ENCODE measurements at regions not wholly inside any gene's neighbourhood (a gene's known extent, or its start where the extent isn't known, plus 50 kb on each side); places are given as distances from the start of the nearest gene placed in this dataset.

- H3K27ac ChIP-seq (ENCODE audit: low read length), result no peak overlapping the region
- 88% methylated on average over 1 of the region's 4 CpGs for WGBS (ENCODE audit: insufficient coverage)
- no peaks in the 10 kb centered on the region for H3K36me3 ChIP-seq (ENCODE audit: control insufficient read depth, insufficient read depth, low read length)
- no peaks in the 10 kb centered on the region for H3K27me3 ChIP-seq (ENCODE audit: control insufficient read depth, insufficient read depth, low read length)
- no peak overlapping the region for H3K4me3 Mint-ChIP-seq
- H3K36me3 Mint-ChIP-seq, result no peaks in the 10 kb centered on the region
- no peak for ATAC-seq
- TF ChIP-seq, protein P1, sequence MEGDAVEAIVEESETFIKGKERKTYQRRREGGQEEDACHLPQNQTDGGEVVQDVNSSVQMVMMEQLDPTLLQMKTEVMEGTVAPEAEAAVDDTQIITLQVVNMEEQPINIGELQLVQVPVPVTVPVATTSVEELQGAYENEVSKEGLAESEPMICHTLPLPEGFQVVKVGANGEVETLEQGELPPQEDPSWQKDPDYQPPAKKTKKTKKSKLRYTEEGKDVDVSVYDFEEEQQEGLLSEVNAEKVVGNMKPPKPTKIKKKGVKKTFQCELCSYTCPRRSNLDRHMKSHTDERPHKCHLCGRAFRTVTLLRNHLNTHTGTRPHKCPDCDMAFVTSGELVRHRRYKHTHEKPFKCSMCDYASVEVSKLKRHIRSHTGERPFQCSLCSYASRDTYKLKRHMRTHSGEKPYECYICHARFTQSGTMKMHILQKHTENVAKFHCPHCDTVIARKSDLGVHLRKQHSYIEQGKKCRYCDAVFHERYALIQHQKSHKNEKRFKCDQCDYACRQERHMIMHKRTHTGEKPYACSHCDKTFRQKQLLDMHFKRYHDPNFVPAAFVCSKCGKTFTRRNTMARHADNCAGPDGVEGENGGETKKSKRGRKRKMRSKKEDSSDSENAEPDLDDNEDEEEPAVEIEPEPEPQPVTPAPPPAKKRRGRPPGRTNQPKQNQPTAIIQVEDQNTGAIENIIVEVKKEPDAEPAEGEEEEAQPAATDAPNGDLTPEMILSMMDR (IDR thresholded peaks at IDR 0.05), result no peak
- H3K27me3 Mint-ChIP-seq (ENCODE audit: low read depth in 2 of 2), result no peaks in the 10 kb centered on the region
- intact Hi-C loops (cut with micrococcal nuclease), result no loop called here
- no peak overlapping the region for H3K27ac Mint-ChIP-seq
- DNase-seq, result no peak
- H3K4me1 ChIP-seq (ENCODE audit: control insufficient read depth, insufficient read depth, low read length), result no peaks in the 10 kb centered on the region
- no peaks in the 10 kb centered on the region for H3K9me3 ChIP-seq (ENCODE audit: control insufficient read depth, insufficient read depth, low read length)
- peaks cover 0 to 4% of the 10 kb centered on the region in 2 donors for H3K9me3 Mint-ChIP-seq
- H3K4me3 ChIP-seq (ENCODE audit: low read length), result no peak overlapping the region
- no peaks in the 10 kb centered on the region for H3K4me1 Mint-ChIP-seq
Measured at GRCh38 chr4:114311787-114312186, 286.8 kb upstream of the UGT8 start.

GRCh38 chr4:114312338-114312737, 286.3 kb upstream of the UGT8 start:
- Histone ChIP-seq H3K4me3 (ENCODE audit: low read length) (no peak overlapping the region), H3K27ac (ENCODE audit: low read length) (no peak overlapping the region), H3K9me3 (ENCODE audit: control insufficient read depth, insufficient read depth, low read length) (no peaks in the 10 kb centered on the region), H3K4me1 (ENCODE audit: control insufficient read depth, insufficient read depth, low read length) (no peaks in the 10 kb centered on the region), H3K36me3 (ENCODE audit: control insufficient read depth, insufficient read depth, low read length) (no peaks in the 10 kb centered on the region), H3K27me3 (ENCODE audit: control insufficient read depth, insufficient read depth, low read length) (no peaks in the 10 kb centered on the region)
- no peaks in the 10 kb centered on the region for H3K36me3 Mint-ChIP-seq
- intact Hi-C loops (cut with micrococcal nuclease), result no loop called here
- 82% methylated on average over 2 of the region's 3 CpGs for WGBS (ENCODE audit: insufficient coverage)
- no peak overlapping the region for H3K27ac Mint-ChIP-seq
- no peaks in the 10 kb centered on the region for H3K4me1 Mint-ChIP-seq
- TF ChIP-seq, protein P1 (IDR thresholded peaks at IDR 0.05), result no peak
- H3K9me3 Mint-ChIP-seq, result peaks cover 0 to 4% of the 10 kb centered on the region in 2 donors
- DNase-seq, result no peak
- no peak overlapping the region for H3K4me3 Mint-ChIP-seq
- H3K27me3 Mint-ChIP-seq (ENCODE audit: low read depth in 2 of 2), result no peaks in the 10 kb centered on the region
- no peak for ATAC-seq

GRCh38 chr4:114316789-114317188, 281.8 kb upstream of the UGT8 start:
- TF ChIP-seq, protein P1 (IDR thresholded peaks at IDR 0.05), result no peak
- no peaks in the 10 kb centered on the region for H3K36me3 Mint-ChIP-seq
- no peaks in the 10 kb centered on the region for H3K4me1 ChIP-seq (ENCODE audit: control insufficient read depth, insufficient read depth, low read length)

DNA sequence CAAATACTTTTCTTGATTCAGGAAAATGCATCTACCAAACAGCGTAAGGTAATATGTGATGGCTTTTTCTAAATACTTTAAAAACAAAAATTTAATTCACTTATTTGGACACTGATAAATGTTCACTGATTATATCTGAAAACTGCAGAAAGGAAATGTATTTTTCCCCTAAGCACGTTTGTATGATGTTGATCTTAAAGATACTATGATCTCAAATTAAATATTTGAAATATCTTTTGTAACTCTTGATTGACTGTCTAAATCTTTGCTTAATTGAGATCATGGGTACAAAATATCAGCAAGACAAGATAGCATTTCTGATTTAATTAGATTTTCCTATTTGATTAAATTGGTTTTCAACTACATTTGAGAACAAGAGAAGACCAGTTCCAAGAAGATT, 281.0 kb upstream of the UGT8 start:
- H3K36me3 Mint-ChIP-seq, result no peaks in the 10 kb centered on the region

More at GRCh38 chr4:114316789-114317188, 281.8 kb upstream of the UGT8 start:
- DNase-seq, result no peak
- Histone ChIP-seq H3K36me3 (ENCODE audit: control insufficient read depth, insufficient read depth, low read length) (no peaks in the 10 kb centered on the region), H3K9me3 (ENCODE audit: control insufficient read depth, insufficient read depth, low read length) (no peaks in the 10 kb centered on the region), H3K27me3 (ENCODE audit: control insufficient read depth, insufficient read depth, low read length) (no peaks in the 10 kb centered on the region), H3K27ac (ENCODE audit: low read length) (no peak overlapping the region), H3K4me3 (ENCODE audit: low read length) (no peak overlapping the region)
- Mint-ChIP-seq H3K4me3 (no peak overlapping the region), H3K4me1 (no peaks in the 10 kb centered on the region), H3K27me3 (ENCODE audit: low read depth in 2 of 2) (no peaks in the 10 kb centered on the region), H3K27ac (no peak overlapping the region), H3K9me3 (peaks cover 0 to 2% of the 10 kb centered on the region in 2 donors)
- intact Hi-C loops (cut with micrococcal nuclease), result no loop called here
- no peak for ATAC-seq

More for the DNA sequence above, 281.0 kb upstream of the UGT8 start:
- WGBS (ENCODE audit: insufficient coverage), result no CpG with 5 or more reads among the region's 2 CpGs
- ATAC-seq, result no peak
- Histone ChIP-seq H3K27me3 (ENCODE audit: control insufficient read depth, insufficient read depth, low read length) (no peaks in the 10 kb centered on the region), H3K9me3 (ENCODE audit: control insufficient read depth, insufficient read depth, low read length) (no peaks in the 10 kb centered on the region), H3K27ac (ENCODE audit: low read length) (no peak overlapping the region), H3K36me3 (ENCODE audit: control insufficient read depth, insufficient read depth, low read length) (no peaks in the 10 kb centered on the region), H3K4me1 (ENCODE audit: control insufficient read depth, insufficient read depth, low read length) (no peaks in the 10 kb centered on the region), H3K4me3 (ENCODE audit: low read length) (no peak overlapping the region)
- H3K9me3 Mint-ChIP-seq, result no peaks in the 10 kb centered on the region
- no peak for DNase-seq
- TF ChIP-seq, protein P1 (IDR thresholded peaks at IDR 0.05), result no peak
- H3K4me3 Mint-ChIP-seq, result no peak overlapping the region
- H3K27ac Mint-ChIP-seq, result no peak overlapping the region
- intact Hi-C loops (cut with micrococcal nuclease), result no loop called here
- H3K4me1 Mint-ChIP-seq, result no peaks in the 10 kb centered on the region
- no peaks in the 10 kb centered on the region for H3K27me3 Mint-ChIP-seq (ENCODE audit: low read depth in 2 of 2)
